COR-L47 (cell line): ENCODE measurements at regions not wholly inside any gene's neighbourhood (a gene's known extent, or its start where the extent isn't known, plus 50 kb on each side); places are given as distances from the start of the nearest gene placed in this dataset.

Source experiments
- DNase-seq: peaks from one replicate; lab custom pipeline; 2025; lab: John Stamatoyannopoulos, UW

- DNase-seq, result no peak
Measured at GRCh38 chr2:12027136-12027535, 280.7 kb downstream of the LPIN1 start.

- DNase-seq, result no peak
Measured at GRCh38 chr2:12031866-12032265, 285.4 kb downstream of the LPIN1 start.

- DNase-seq, result no peak
Measured at GRCh38 chr2:12032398-12032797, 286.0 kb downstream of the LPIN1 start.

GRCh38 chr2:12032975-12033374 lies 286.5 kb downstream of the LPIN1 start:
- no peak for DNase-seq

- no peak for DNase-seq
Measured at GRCh38 chr2:12033494-12033893, 287.1 kb downstream of the LPIN1 start.

GRCh38 chr2:12034382-12034781 lies 287.9 kb downstream of the LPIN1 start:
- DNase-seq, result no peak

- no peak for DNase-seq
Measured at GRCh38 chr2:12035029-12035720, 288.7 kb downstream of the LPIN1 start.

GRCh38 chr2:12035956-12036639 lies 289.7 kb downstream of the LPIN1 start:
- DNase-seq, result no peak

- no peak for DNase-seq
Measured at GRCh38 chr2:12036640-12036983, 290.2 kb downstream of the LPIN1 start.

- DNase-seq, result no peak
Measured at GRCh38 chr2:12037301-12037700, 290.9 kb downstream of the LPIN1 start.

GRCh38 chr2:12041236-12041635 lies 294.8 kb downstream of the LPIN1 start:
- no peak for DNase-seq

- DNase-seq, result no peak
Measured at GRCh38 chr2:12043131-12043530, 296.7 kb downstream of the LPIN1 start.

GRCh38 chr2:12044857-12045256 lies 298.4 kb downstream of the LPIN1 start:
- no peak for DNase-seq

- no peak for DNase-seq
Measured at GRCh38 chr2:12045864-12046291, 299.4 kb downstream of the LPIN1 start.

- no peak for DNase-seq
Measured at GRCh38 chr2:12046641-12047040, 300.2 kb downstream of the LPIN1 start.

- no peak for DNase-seq
Measured at GRCh38 chr2:12047761-12048160, 301.3 kb downstream of the LPIN1 start.

- DNase-seq, result no peak
Measured at GRCh38 chr2:12048550-12048949, 302.1 kb downstream of the LPIN1 start.

- DNase-seq, result no peak
Measured at GRCh38 chr2:12050396-12050795, 304.0 kb downstream of the LPIN1 start.

- no peak for DNase-seq
Measured at GRCh38 chr2:12051831-12052230, 305.4 kb downstream of the LPIN1 start.

- no peak for DNase-seq
Measured at GRCh38 chr2:12052796-12053195, 306.4 kb downstream of the LPIN1 start.

GRCh38 chr2:12054956-12055618 lies 308.7 kb downstream of the LPIN1 start:
- DNase-seq, result no peak

GRCh38 chr2:12057436-12058166 lies 311.2 kb downstream of the LPIN1 start:
- no peak for DNase-seq
